OCI-LY1 (cell line): ENCODE measurements at regions not wholly inside any gene's neighbourhood (a gene's known extent, or its start where the extent isn't known, plus 50 kb on each side); places are given as distances from the start of the nearest gene placed in this dataset.

Source experiments
- H2AFZ ChIP-seq: fragments of 200-600 bp; sonication (generic), shearing (Covaris generic); 2 replicates; pipeline ENCODE4 v1.6.0; 2014; ENCODE audit warnings: antibody characterized with exemption, mild to moderate bottlenecking, low read length
- H3F3A ChIP-seq: fragments of 200-600 bp; sonication (generic), shearing (Covaris generic); 2 replicates; pipeline ENCODE4 v1.6.0; 2014; ENCODE audit warnings: mild to moderate bottlenecking, antibody characterized with exemption, low read length, moderate library complexity; ENCODE audit not compliant: insufficient read depth
- H3K27ac ChIP-seq: fragments of 200-600 bp; sonication (generic); 2 replicates; pipeline ENCODE4 v1.5.1; 2014; ENCODE audit warnings: low read length, mixed run types, mild to moderate bottlenecking, low read depth; ENCODE audit not compliant: poor library complexity, severe bottlenecking
- H3K27me3 ChIP-seq: fragments of 200-600 bp; sonication (generic); 2 replicates; pipeline ENCODE4 v1.6.0; 2014; ENCODE audit warnings: antibody characterized with exemption, mild to moderate bottlenecking, low read length, moderate library complexity; ENCODE audit not compliant: insufficient read depth
- H3K36me3 ChIP-seq: fragments of 200-600 bp; sonication (generic); 2 replicates; pipeline ENCODE4 v1.6.1; 2014; ENCODE audit warnings: mild to moderate bottlenecking, antibody characterized with exemption, low read length, moderate library complexity, mixed read lengths; ENCODE audit not compliant: insufficient read depth
- H3K4me1 ChIP-seq: fragments of 200-600 bp; sonication (generic); 2 replicates; pipeline ENCODE4 v1.5.1; 2014; ENCODE audit warnings: mild to moderate bottlenecking, low read length, moderate library complexity; ENCODE audit not compliant: insufficient read depth, severe bottlenecking
- H3K4me2 ChIP-seq: fragments of 200-600 bp; sonication (generic), shearing (Covaris generic); 2 replicates; pipeline ENCODE4 v1.6.1; 2014; ENCODE audit warnings: low read length
- H3K4me3 ChIP-seq: fragments of 200-600 bp; sonication (generic); 2 replicates; pipeline ENCODE4 v1.5.1; 2014; ENCODE audit warnings: low read length, low read depth, mild to moderate bottlenecking, mixed read lengths; ENCODE audit not compliant: poor library complexity, severe bottlenecking
- H3K79me2 ChIP-seq: fragments of 200-600 bp; shearing (Covaris generic); 2 replicates; pipeline ENCODE4 v1.6.1; 2016; ENCODE audit warnings: mixed run types, low read length, mixed read lengths; ENCODE audit not compliant: insufficient read depth
- H3K9ac ChIP-seq: fragments of 200-600 bp; sonication (generic), shearing (Covaris generic); 2 replicates; pipeline ENCODE4 v1.6.1; 2014; ENCODE audit warnings: mild to moderate bottlenecking, low read length, mixed read lengths
- H3K9me2 ChIP-seq: fragments of 200-600 bp; sonication (generic), shearing (Covaris generic); 2 replicates; pipeline ENCODE4 v1.6.1; 2014; ENCODE audit warnings: low read depth, mild to moderate bottlenecking, low read length, mixed read lengths
- H3K9me3 ChIP-seq: fragments of 200-600 bp; shearing (Covaris generic); 2 replicates; pipeline ENCODE4 v1.6.1; 2014; ENCODE audit warnings: low read length, mixed read lengths
- H4K20me1 ChIP-seq: fragments of 200-600 bp; sonication (generic), shearing (Covaris generic); 2 replicates; pipeline ENCODE4 v1.6.0; 2016; ENCODE audit warnings: mild to moderate bottlenecking, low read length; ENCODE audit not compliant: insufficient read depth
- EZH2 ChIP-seq: fragments of 200-600 bp; sonication (generic), shearing (Covaris generic); IDR thresholded peaks from 2 replicates; pipeline ENCODE4 v1.8.0; 2017; ENCODE audit warnings: borderline replicate concordance, mixed run types, mild to moderate bottlenecking, antibody characterized with exemption, low read length, moderate library complexity, mixed read lengths
- TF ChIP-seq, protein P1 (sequence below): fragments of 200-600 bp; sonication (generic), shearing (Covaris generic); IDR thresholded peaks from 2 replicates; pipeline ENCODE4 v1.5.1; 2017; ENCODE audit warnings: mild to moderate bottlenecking, antibody characterized with exemption, low read length, moderate library complexity, mixed read lengths

DNA sequence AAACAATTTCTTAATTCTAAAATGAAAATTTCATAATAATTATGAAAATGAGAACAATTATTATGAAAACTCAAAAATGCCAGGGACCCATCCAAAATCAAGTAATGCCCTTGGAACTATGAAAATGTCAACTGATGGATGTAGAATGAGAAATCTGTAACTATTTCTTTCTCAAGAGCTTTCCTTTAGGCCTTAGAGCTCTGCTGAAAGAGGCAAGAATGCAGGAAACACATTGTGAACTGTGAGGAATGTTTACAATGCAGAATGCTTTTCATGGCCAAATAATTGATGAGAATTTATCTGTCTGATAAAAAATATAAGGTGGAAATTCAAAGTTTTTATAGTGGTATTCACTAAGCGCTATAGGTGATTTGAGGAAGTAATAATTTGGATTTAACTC lies 207.1 kb upstream of the PCDH18 start:
- Histone ChIP-seq H3K9me3 (no peaks in the 10 kb centered on the region), H3K4me1 (no peaks in the 10 kb centered on the region), H3K4me2 (no peak overlapping the region), H3K4me3 (no peak overlapping the region), H3K36me3 (no peaks in the 10 kb centered on the region), H3K27me3 (no peaks in the 10 kb centered on the region), H4K20me1 (no peaks in the 10 kb centered on the region), H3K27ac (no peak overlapping the region), H3F3A (no peaks in the 10 kb centered on the region), H2AFZ (no peak overlapping the region), H3K9me2 (no peaks in the 10 kb centered on the region), H3K9ac (no peak overlapping the region), H3K79me2 (no peaks in the 10 kb centered on the region)
- TF ChIP-seq, protein P1, sequence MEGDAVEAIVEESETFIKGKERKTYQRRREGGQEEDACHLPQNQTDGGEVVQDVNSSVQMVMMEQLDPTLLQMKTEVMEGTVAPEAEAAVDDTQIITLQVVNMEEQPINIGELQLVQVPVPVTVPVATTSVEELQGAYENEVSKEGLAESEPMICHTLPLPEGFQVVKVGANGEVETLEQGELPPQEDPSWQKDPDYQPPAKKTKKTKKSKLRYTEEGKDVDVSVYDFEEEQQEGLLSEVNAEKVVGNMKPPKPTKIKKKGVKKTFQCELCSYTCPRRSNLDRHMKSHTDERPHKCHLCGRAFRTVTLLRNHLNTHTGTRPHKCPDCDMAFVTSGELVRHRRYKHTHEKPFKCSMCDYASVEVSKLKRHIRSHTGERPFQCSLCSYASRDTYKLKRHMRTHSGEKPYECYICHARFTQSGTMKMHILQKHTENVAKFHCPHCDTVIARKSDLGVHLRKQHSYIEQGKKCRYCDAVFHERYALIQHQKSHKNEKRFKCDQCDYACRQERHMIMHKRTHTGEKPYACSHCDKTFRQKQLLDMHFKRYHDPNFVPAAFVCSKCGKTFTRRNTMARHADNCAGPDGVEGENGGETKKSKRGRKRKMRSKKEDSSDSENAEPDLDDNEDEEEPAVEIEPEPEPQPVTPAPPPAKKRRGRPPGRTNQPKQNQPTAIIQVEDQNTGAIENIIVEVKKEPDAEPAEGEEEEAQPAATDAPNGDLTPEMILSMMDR: no peak
- TF ChIP-seq EZH2: no peak

DNA sequence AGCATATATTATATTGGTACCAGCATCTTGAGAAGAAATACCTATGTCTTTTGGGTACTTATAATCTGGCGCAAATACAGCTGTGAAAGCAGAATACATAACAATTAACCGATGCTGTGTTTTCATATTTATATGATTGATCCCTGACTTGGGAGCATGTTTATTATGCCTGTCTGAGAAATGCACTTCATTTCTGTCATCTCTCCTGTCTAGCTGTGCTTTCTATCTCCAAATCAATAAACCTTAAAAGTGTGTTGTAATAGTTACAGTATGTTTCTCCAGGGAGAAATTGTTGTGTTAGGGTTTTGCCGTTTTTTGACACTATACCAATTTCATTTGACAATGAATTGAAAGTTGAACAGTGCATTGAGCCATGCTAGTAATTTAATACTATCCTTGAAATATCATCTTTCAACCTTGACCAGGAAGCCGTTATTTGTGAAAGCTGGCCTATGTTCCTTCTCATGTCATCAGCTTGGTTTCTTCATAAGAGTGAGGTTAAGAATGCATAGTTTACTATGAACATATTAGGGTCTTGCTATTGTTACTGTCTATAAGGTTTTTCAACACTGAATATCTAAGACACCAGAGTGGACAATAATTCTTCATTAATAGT lies 206.2 kb upstream of the PCDH18 start:
- Histone ChIP-seq H3K27me3 (no peaks in the 10 kb centered on the region), H3K4me1 (no peaks in the 10 kb centered on the region), H2AFZ (no peak overlapping the region), H3K9me3 (no peaks in the 10 kb centered on the region), H3K36me3 (no peaks in the 10 kb centered on the region), H3K9ac (no peak overlapping the region), H3K9me2 (no peaks in the 10 kb centered on the region), H3K4me3 (no peak overlapping the region), H3F3A (no peaks in the 10 kb centered on the region), H4K20me1 (no peaks in the 10 kb centered on the region), H3K79me2 (no peaks in the 10 kb centered on the region), H3K4me2 (no peak overlapping the region), H3K27ac (no peak overlapping the region)
- TF ChIP-seq, protein P1: no peak
- no peak for TF ChIP-seq EZH2

DNA sequence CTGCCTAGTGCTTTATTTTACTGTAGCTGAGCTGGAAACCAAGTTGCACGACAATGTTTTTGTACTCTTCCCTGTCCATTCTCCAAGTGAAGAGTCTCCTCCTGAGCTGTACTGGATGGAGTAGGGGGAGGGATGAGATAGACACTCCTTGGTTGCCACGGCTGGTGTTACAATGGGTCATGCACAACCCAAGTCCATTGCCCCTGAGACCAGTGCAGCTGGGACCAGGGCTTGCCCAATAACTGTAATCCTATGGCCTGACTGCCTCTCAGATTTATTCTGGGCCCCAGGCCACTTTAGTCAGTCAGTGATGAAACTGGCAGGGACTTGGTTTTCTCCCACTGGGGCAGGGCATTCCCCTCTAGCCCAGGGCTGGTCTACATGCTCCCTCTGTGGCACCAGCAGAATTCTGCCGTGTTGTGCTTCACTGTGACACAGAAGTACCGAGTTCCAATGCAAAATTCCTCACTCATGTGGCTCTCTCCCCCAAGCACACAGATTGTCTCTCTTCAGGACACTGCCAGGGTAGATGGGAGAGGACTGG lies 203.3 kb upstream of the PCDH18 start:
- Histone ChIP-seq H3K4me2 (no peak overlapping the region), H3K4me1 (no peaks in the 10 kb centered on the region), H3F3A (no peaks in the 10 kb centered on the region), H3K9ac (no peak overlapping the region), H3K9me3 (no peaks in the 10 kb centered on the region), H2AFZ (no peak overlapping the region), H3K9me2 (no peaks in the 10 kb centered on the region), H3K36me3 (no peaks in the 10 kb centered on the region), H3K27ac (no peak overlapping the region), H3K79me2 (no peaks in the 10 kb centered on the region), H3K4me3 (no peak overlapping the region), H4K20me1 (no peaks in the 10 kb centered on the region), H3K27me3 (no peaks in the 10 kb centered on the region)
- no peak for TF ChIP-seq EZH2
- TF ChIP-seq, protein P1: no peak
